Hematopoietic multipotent progenitor cell treated with erythropoietin and hydrocortisone succinate and interleukin-3 and kit ligand, for 4 days (in vitro differentiated cells): ENCODE measurements at regions not wholly inside any gene's neighbourhood (a gene's known extent, or its start where the extent isn't known, plus 50 kb on each side); places are given as distances from the start of the nearest gene placed in this dataset.
"Not testable (repeated sequence)": the region's sequence is repeated elsewhere in the genome, so short reads cannot be mapped to it uniquely, and the experiment has no call there.

Source experiments
- DNase-seq: peaks from one replicate; pipeline ENCODE4 v3.0.0-alpha.2; 2015

DNA sequence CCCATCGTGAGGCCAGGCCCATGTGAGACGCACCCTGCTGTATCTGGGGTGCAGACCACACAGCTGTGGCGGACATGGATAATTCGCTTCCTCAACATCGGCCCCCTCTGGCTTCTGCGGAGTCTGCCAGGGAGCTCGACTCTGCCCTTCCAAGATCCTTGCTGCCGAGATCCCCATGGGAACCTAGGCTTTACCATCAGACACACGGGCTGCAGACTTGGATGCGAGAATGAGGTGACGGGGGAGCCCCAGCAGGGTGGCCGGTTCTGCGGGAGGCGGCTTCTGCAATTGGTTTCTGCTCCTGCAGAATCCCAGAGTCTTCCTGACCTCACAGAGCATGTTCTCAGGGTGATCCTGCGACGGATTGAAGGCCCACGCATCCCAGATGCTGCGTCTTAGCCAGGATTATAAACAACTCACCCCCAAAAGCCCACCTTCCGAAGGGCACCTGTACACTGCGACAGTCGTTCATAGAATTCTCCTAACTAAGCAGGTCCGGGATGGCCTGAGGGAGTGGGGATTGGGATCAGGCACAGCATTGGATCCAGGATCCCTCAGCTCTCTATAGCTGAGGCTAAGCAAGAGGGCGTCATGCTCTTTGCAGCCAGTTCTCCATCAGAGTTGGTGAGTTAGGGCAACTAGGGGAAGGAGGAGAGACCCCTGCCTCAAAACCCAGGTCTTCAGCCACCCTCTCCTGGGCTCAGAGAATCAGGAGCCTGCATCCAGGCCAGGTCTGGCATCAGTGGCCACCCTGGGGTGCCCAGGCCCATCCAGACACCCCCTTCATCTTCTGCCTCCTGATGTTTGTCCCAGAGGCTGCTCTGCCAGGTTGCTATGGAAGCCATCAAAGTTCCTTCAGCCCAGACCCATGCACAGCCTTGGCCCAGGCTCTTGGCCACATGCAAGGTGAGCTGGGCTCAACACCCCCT lies 74.7 kb upstream of the SNTG2 start:
- DNase-seq = no peak

GRCh38 chr2:873651-874580 lies 76.7 kb upstream of the SNTG2 start:
- DNase-seq = no peak

GRCh38 chr2:873027-873426 lies 77.6 kb upstream of the SNTG2 start:
- DNase-seq = no peak

GRCh38 chr2:871926-872680 lies 78.5 kb upstream of the SNTG2 start:
- no peak for DNase-seq

DNA sequence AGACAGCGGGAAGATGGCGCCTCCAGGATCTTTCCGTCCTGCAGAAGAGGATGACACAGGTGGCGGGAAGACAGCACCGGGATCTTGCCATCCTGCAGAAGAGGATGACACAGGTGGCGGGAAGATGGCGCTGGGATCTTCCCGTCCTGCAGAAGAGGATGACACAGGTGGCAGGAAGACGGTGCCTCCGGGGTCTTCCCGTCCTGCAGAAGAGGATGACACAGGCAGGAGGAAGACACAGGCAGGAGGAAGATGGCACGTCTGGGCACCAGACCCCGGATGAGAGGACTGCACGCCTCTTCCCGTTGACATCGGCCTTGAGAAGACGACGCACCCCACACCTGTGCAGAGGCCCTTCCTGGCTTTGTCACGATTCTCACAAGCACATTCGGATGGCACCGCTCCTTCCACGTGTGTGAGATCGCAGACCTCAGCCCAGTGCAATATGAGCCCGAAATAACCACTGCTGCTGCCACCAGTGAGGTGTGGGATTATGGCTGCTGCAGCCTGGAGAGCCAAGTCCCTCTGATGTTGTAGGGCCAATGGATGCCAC lies 79.4 kb upstream of the SNTG2 start:
- DNase-seq = no peak

DNA sequence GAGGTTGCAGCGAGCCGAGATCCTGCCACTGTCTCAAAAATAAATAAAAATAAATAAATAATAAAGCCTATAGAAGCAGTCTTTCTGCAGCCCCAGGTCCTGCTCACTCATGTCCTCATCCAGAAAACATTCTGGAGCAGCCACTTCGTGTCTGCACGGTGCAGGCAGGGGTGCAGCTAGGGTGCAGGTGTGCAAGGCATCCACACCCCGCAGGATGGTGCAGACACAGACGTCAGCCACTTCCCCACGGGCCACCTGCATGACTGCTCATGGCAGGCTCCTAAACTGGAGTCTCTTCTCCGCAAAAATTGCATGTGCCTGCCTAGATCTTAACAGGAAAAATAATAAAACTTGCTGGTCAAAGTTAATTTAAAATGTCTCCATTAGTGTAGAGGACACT lies 80.2 kb upstream of the SNTG2 start:
- no peak for DNase-seq

GRCh38 chr2:869894-870293 lies 80.8 kb upstream of the SNTG2 start:
- DNase-seq = no peak

- no peak for DNase-seq
Observed at GRCh38 chr2:869357-869871, 81.2 kb upstream of the SNTG2 start.

DNA sequence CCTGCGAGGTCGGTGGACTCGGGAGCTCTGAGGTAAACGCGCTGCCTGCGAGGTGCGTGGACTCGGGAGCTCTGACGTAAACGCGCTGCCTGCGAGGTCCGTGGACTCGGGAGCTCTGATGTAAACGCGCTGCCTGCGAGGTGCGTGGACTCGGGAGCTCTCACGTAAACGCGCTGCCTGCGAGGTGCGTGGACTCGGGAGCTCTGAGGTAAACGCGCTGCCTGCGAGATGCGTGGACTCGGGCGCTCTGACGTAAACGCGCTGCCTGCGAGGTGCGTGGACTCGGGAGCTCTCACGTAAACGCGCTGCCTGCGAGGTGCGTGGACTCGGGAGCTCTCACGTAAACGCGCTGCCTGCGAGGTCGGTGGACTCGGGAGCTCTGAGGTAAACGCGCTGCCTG lies 81.8 kb upstream of the SNTG2 start:
- DNase-seq = not testable (repeated sequence)

- no peak for DNase-seq
Observed at GRCh38 chr2:867296-867695, 83.4 kb upstream of the SNTG2 start.

DNA sequence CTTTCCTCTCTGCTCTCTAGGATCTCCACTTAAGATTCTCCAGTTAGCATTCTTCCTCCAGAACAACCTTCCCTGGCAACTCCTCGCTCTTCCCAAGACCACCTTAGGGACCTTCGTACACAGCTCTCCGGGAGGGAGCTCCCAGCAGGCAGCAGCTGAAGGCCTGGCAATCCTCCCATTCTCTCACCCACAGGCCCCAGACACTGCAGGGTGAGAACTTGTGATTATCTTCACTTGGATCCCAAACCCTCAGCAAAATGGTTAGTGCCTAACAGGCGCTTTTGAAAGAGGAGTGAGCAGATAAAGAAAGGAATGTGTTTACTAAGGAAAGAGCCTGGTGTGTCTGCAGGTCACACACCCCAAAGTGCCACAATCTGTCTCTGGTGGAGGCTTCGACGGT lies 83.8 kb upstream of the SNTG2 start:
- no peak for DNase-seq

DNA sequence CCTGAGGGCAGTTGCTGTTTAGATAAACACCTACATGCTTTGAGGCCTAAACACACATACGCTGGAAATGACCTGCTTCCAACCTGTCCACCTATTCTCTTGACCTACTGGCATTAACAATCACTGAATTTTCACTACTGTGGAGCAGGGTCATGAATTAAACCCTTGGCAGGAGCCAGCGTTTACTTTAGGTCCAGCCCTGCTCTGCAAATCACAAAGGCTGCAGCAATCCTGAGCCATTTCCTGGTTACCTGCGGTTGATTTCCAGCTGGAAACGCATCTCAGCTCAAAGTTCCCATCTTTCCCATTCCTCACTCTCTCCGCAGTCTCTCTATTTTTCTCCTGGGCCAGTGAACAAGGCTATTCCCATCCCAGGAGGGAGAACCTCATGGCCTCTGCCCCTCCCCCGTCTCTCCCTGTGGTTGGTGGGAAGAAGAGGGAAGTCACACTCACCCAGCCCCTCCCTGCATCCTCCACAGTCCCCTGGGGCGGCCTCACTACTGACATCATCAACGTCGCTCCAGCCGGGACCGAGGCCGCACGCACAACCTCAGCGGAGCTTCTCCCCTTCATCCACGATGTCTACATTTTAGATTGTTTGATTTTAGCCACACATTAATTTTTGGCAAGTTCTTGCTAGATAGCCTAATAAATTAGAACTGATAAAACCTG lies 84.5 kb upstream of the SNTG2 start:
- peak; percentile 8 for DNase-seq

GRCh38 chr2:864501-865106 lies 86.0 kb upstream of the SNTG2 start:
- no peak for DNase-seq

GRCh38 chr2:863732-864450 lies 86.8 kb upstream of the SNTG2 start:
- DNase-seq = no peak

- no peak for DNase-seq
Observed at GRCh38 chr2:862731-863466, 87.8 kb upstream of the SNTG2 start.

DNA sequence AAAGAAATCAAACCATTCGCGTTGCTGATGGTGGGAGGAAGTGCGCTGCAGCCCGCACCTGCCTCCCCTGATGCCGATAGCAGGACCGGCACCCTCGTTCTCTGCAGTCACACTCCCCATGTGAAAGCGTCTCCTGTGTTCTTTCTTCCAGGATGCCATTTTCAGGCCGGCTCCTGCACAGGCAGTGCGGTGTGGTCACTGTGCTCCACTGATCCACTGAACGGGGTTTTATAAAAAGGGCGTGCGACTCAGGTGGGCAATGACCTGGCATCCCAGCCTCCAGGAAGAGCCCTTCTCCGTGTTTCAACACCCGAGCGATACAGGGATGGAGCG lies 88.3 kb upstream of the SNTG2 start:
- no peak for DNase-seq

GRCh38 chr2:861655-862354 lies 88.8 kb upstream of the SNTG2 start:
- DNase-seq = no peak

- peak; percentile 10 for DNase-seq
Observed at GRCh38 chr2:860259-860855, 90.3 kb upstream of the SNTG2 start.

DNA sequence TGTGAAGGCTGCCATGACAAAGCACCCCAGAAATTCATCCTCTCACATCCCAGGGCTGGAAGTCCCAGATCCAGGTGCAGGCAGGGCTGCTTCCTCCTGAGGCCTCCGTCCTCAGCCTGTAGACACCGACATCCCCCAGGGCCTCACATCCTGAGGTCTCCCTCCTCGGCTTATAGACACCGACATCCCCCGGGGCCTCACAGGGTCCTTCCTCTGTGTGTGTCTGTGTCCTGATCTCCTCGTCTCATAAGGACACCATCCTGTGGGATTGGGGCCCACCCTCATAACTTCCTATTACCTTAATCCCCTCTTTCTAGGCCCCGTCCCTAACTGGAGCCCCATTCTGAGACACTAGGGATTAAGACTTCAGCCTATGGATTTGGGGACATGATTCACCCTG lies 92.0 kb upstream of the SNTG2 start:
- DNase-seq = no peak
